Uterus (tissue), 2 donors: ENCODE measurements at regions not wholly inside any gene's neighbourhood (a gene's known extent, or its start where the extent isn't known, plus 50 kb on each side); places are given as distances from the start of the nearest gene placed in this dataset.

ENCODE experiments used
- POLR2A ChIP-seq, 2 donors: fragments of 450-650 bp; IDR thresholded peaks; one replicate each; pipeline ENCODE4 v1.6.1; 2016; ENCODE audit warnings: antibody characterized with exemption in 2 of 2, mild to moderate bottlenecking in 1 of 2, moderate library complexity in 1 of 2
- TF ChIP-seq, protein P1 (sequence below), 4 experiments: fragments of 200-600 bp in 2 of 4; fragments of 450-650 bp in 2 of 4; sonication (generic) in 2 of 4; IDR thresholded peaks; one replicate each; pipeline ENCODE4 v1.5.1; 2016 to 2019; ENCODE audit warnings: antibody characterized with exemption in 4 of 4, mild to moderate bottlenecking in 2 of 4, moderate library complexity in 1 of 4

DNA sequence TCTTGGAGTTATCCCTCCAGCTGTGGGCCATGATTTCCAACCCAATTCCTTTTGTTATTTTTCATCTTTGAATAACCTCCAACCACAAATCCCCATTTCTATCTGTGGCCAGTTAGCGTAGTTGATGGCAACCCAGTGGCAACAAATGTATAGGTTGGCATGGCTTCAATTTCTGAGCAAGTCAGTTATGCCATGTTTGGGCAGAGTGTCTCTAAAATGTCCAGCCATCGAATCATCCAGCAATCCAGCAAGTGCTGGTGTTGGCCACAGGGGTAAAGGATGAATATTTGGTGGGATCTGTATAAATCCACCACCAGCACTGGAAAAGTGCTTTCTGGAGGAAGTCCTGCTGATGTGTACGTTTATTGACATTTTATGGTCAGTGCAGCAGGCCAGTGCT, 233.3 kb downstream of the MYLK4 start:
- TF ChIP-seq, protein P1, sequence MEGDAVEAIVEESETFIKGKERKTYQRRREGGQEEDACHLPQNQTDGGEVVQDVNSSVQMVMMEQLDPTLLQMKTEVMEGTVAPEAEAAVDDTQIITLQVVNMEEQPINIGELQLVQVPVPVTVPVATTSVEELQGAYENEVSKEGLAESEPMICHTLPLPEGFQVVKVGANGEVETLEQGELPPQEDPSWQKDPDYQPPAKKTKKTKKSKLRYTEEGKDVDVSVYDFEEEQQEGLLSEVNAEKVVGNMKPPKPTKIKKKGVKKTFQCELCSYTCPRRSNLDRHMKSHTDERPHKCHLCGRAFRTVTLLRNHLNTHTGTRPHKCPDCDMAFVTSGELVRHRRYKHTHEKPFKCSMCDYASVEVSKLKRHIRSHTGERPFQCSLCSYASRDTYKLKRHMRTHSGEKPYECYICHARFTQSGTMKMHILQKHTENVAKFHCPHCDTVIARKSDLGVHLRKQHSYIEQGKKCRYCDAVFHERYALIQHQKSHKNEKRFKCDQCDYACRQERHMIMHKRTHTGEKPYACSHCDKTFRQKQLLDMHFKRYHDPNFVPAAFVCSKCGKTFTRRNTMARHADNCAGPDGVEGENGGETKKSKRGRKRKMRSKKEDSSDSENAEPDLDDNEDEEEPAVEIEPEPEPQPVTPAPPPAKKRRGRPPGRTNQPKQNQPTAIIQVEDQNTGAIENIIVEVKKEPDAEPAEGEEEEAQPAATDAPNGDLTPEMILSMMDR (IDR thresholded peaks at IDR 0.05), result no peak
- no peak for TF ChIP-seq POLR2A (IDR thresholded peaks at IDR 0.05)
